ENCODE measurements at regions not wholly inside any gene's neighbourhood (a gene's known extent, or its start where the extent isn't known, plus 50 kb on each side); places are given as distances from the start of the nearest gene placed in this dataset.
"Not testable (repeated sequence)": the region's sequence is repeated elsewhere in the genome, so short reads cannot be mapped to it uniquely, and the experiment has no call there.

- H3K4me1 Mint-ChIP-seq (ENCODE audit: low read depth): no peaks in the 10 kb centered on the region
- no peak overlapping the region for H3K27ac Mint-ChIP-seq
- H3K27me3 Mint-ChIP-seq (ENCODE audit: low read depth): no peaks in the 10 kb centered on the region
- H3K4me3 Mint-ChIP-seq: no peak overlapping the region
- H3K36me3 Mint-ChIP-seq (ENCODE audit: low read depth): no peaks in the 10 kb centered on the region
- DNase-seq (ENCODE audit: low spot score): no peak
- H3K9me3 Mint-ChIP-seq: peaks cover 9% of the 10 kb centered on the region
Measured at GRCh38 chr14:47978871-47979270, 303.5 kb upstream of the MDGA2 start.

GRCh38 chr14:47976139-47976538 is 300.7 kb upstream of the MDGA2 start:
- no peak for DNase-seq (ENCODE audit: low spot score)
- Mint-ChIP-seq H3K27me3 (ENCODE audit: low read depth) (no peaks in the 10 kb centered on the region), H3K4me1 (ENCODE audit: low read depth) (no peaks in the 10 kb centered on the region), H3K4me3 (no peak overlapping the region), H3K27ac (no peak overlapping the region), H3K9me3 (peaks cover 20% of the 10 kb centered on the region), H3K36me3 (ENCODE audit: low read depth) (no peaks in the 10 kb centered on the region)

GRCh38 chr14:47966076-47966810 is 290.8 kb upstream of the MDGA2 start:
- Mint-ChIP-seq H3K27me3 (ENCODE audit: low read depth) (no peaks in the 10 kb centered on the region), H3K4me3 (no peak overlapping the region), H3K9me3 (peaks cover 13% of the 10 kb centered on the region), H3K36me3 (ENCODE audit: low read depth) (no peaks in the 10 kb centered on the region), H3K27ac (no peak overlapping the region), H3K4me1 (ENCODE audit: low read depth) (no peaks in the 10 kb centered on the region)
- DNase-seq (ENCODE audit: low spot score): no peak

GRCh38 chr14:47961634-47962033 is 286.2 kb upstream of the MDGA2 start:
- no peak for DNase-seq (ENCODE audit: low spot score)
- Mint-ChIP-seq H3K27ac (no peak overlapping the region), H3K36me3 (ENCODE audit: low read depth) (no peaks in the 10 kb centered on the region), H3K4me3 (no peak overlapping the region), H3K27me3 (ENCODE audit: low read depth) (no peaks in the 10 kb centered on the region), H3K9me3 (peaks cover 11% of the 10 kb centered on the region), H3K4me1 (ENCODE audit: low read depth) (no peaks in the 10 kb centered on the region)

GRCh38 chr14:47959740-47960139 is 284.3 kb upstream of the MDGA2 start:
- Mint-ChIP-seq H3K27ac (no peak overlapping the region), H3K4me3 (no peak overlapping the region), H3K4me1 (ENCODE audit: low read depth) (no peaks in the 10 kb centered on the region), H3K36me3 (ENCODE audit: low read depth) (no peaks in the 10 kb centered on the region), H3K9me3 (peaks cover 11% of the 10 kb centered on the region), H3K27me3 (ENCODE audit: low read depth) (no peaks in the 10 kb centered on the region)
- no peak for DNase-seq (ENCODE audit: low spot score)

- H3K27me3 Mint-ChIP-seq (ENCODE audit: low read depth): no peaks in the 10 kb centered on the region
- H3K9me3 Mint-ChIP-seq: peaks cover 12% of the 10 kb centered on the region
- no peaks in the 10 kb centered on the region for H3K36me3 Mint-ChIP-seq (ENCODE audit: low read depth)
- DNase-seq (ENCODE audit: low spot score): no peak
- H3K27ac Mint-ChIP-seq: no peak overlapping the region
- no peak overlapping the region for H3K4me3 Mint-ChIP-seq
- H3K4me1 Mint-ChIP-seq (ENCODE audit: low read depth): no peaks in the 10 kb centered on the region
Measured at GRCh38 chr14:47949006-47949405, 273.6 kb upstream of the MDGA2 start.

GRCh38 chr14:47935332-47935731 is 259.9 kb upstream of the MDGA2 start:
- Mint-ChIP-seq H3K4me3 (no peak overlapping the region), H3K27ac (no peak overlapping the region)

GRCh38 chr14:47929334-47929733 is 253.9 kb upstream of the MDGA2 start:
- Mint-ChIP-seq H3K4me3 (no peak overlapping the region), H3K4me1 (ENCODE audit: low read depth) (no peaks in the 10 kb centered on the region), H3K27ac (no peak overlapping the region), H3K9me3 (peaks cover 26% of the 10 kb centered on the region), H3K36me3 (ENCODE audit: low read depth) (no peaks in the 10 kb centered on the region), H3K27me3 (ENCODE audit: low read depth) (no peaks in the 10 kb centered on the region)
- no peak for DNase-seq (ENCODE audit: low spot score)

More at GRCh38 chr14:47935332-47935731, 259.9 kb upstream of the MDGA2 start:
- peaks cover 22% of the 10 kb centered on the region for H3K9me3 Mint-ChIP-seq
- H3K27me3 Mint-ChIP-seq (ENCODE audit: low read depth): no peaks in the 10 kb centered on the region
- H3K4me1 Mint-ChIP-seq (ENCODE audit: low read depth): no peaks in the 10 kb centered on the region
- no peaks in the 10 kb centered on the region for H3K36me3 Mint-ChIP-seq (ENCODE audit: low read depth)
- no peak for DNase-seq (ENCODE audit: low spot score)

- Mint-ChIP-seq H3K27ac (no peak overlapping the region), H3K4me3 (no peak overlapping the region), H3K36me3 (ENCODE audit: low read depth) (no peaks in the 10 kb centered on the region), H3K27me3 (ENCODE audit: low read depth) (no peaks in the 10 kb centered on the region), H3K9me3 (peaks cover 9% of the 10 kb centered on the region), H3K4me1 (ENCODE audit: low read depth) (no peaks in the 10 kb centered on the region)
- DNase-seq (ENCODE audit: low spot score): no peak
Measured at GRCh38 chr14:47921133-47921532, 245.7 kb upstream of the MDGA2 start.

- Mint-ChIP-seq H3K9me3 (peaks cover 11% of the 10 kb centered on the region), H3K27me3 (ENCODE audit: low read depth) (no peaks in the 10 kb centered on the region), H3K36me3 (ENCODE audit: low read depth) (no peaks in the 10 kb centered on the region), H3K4me3 (no peak overlapping the region), H3K4me1 (ENCODE audit: low read depth) (no peaks in the 10 kb centered on the region), H3K27ac (no peak overlapping the region)
- DNase-seq (ENCODE audit: low spot score): no peak
Measured at GRCh38 chr14:47919997-47920396, 244.6 kb upstream of the MDGA2 start.

GRCh38 chr14:47919334-47919846 is 244.0 kb upstream of the MDGA2 start:
- Mint-ChIP-seq H3K4me1 (ENCODE audit: low read depth) (no peaks in the 10 kb centered on the region), H3K27me3 (ENCODE audit: low read depth) (no peaks in the 10 kb centered on the region), H3K4me3 (no peak overlapping the region), H3K9me3 (peaks cover 12% of the 10 kb centered on the region), H3K27ac (no peak overlapping the region), H3K36me3 (ENCODE audit: low read depth) (no peaks in the 10 kb centered on the region)
- DNase-seq (ENCODE audit: low spot score): no peak

GRCh38 chr14:47917344-47917954 is 242.0 kb upstream of the MDGA2 start:
- Mint-ChIP-seq H3K27ac (no peak overlapping the region), H3K4me3 (no peak overlapping the region), H3K36me3 (ENCODE audit: low read depth) (no peaks in the 10 kb centered on the region), H3K9me3 (peaks cover 5% of the 10 kb centered on the region), H3K4me1 (ENCODE audit: low read depth) (no peaks in the 10 kb centered on the region), H3K27me3 (ENCODE audit: low read depth) (no peaks in the 10 kb centered on the region)
- no peak for DNase-seq (ENCODE audit: low spot score)

GRCh38 chr14:47901141-47901540 is 225.7 kb upstream of the MDGA2 start:
- not testable (repeated sequence) for H3K27me3 Mint-ChIP-seq (ENCODE audit: low read depth); H3K27ac Mint-ChIP-seq; H3K36me3 Mint-ChIP-seq (ENCODE audit: low read depth); DNase-seq (ENCODE audit: low spot score); H3K4me1 Mint-ChIP-seq (ENCODE audit: low read depth); H3K4me3 Mint-ChIP-seq
- H3K9me3 Mint-ChIP-seq: peaks cover 17% of the 10 kb centered on the region

- DNase-seq (ENCODE audit: low spot score): no peak
- H3K9me3 Mint-ChIP-seq: peaks cover 17% of the 10 kb centered on the region
- H3K4me1 Mint-ChIP-seq (ENCODE audit: low read depth): no peaks in the 10 kb centered on the region
- no peak overlapping the region for H3K27ac Mint-ChIP-seq
- no peaks in the 10 kb centered on the region for H3K27me3 Mint-ChIP-seq (ENCODE audit: low read depth)
- H3K36me3 Mint-ChIP-seq (ENCODE audit: low read depth): no peaks in the 10 kb centered on the region
- H3K4me3 Mint-ChIP-seq: no peak overlapping the region
Measured at GRCh38 chr14:47899685-47900084, 224.3 kb upstream of the MDGA2 start.
